Stimulated activated CD8-positive, alpha-beta memory T cell treated with anti-CD3 and anti-CD28 coated beads, Interleukin-15, amount 100 ng/mL, for 4 hours (primary cell): ENCODE measurements at regions not wholly inside any gene's neighbourhood (a gene's known extent, or its start where the extent isn't known, plus 50 kb on each side); places are given as distances from the start of the nearest gene placed in this dataset.

ENCODE experiments used
- DNase-seq, 2 donors: peaks; one replicate each; pipeline ENCODE4 v3.0.0-alpha.2; 2020; ENCODE audit warnings: low read depth in 2 of 2

DNA sequence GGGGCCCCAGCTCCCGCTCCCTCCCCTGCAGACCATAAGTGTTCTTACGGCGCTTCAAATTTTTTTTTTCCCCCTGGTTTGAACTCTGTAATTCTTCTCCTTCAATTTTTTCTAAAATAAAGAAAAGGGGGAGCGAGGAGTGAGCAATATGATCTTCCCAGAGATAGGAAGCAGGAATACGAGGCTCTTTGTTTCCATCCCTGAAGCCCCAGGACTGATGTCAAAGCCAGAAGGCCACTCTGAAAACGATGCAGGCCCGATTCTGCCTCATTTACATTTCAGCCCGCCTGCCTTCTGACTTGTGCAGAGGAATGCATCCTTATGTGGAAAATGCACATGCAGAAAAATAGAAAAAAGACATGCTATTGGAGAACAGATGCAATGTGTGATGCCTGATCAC is 401.5 kb upstream of the MKI67 start:
- no peak for DNase-seq

DNA sequence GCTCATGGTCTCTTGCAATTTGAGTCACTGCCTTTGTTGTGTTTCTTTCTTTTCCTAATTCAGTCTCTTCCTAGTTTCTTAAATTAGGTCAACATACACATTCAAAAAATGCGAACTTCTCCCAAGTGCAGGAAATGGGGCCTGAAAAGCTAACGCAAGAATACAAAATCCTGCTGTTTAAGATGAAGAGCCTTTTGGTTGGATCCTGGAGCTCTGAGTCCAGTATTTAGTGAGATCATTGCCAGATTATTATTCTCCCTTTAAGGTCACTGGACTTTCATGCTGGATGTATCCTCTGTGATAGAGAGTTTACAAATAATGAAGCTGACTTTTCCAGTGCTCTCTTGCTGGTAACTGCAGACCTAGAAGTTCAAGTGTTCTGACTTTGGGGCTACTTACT is 401.9 kb upstream of the MKI67 start:
- DNase-seq: no peak

DNA sequence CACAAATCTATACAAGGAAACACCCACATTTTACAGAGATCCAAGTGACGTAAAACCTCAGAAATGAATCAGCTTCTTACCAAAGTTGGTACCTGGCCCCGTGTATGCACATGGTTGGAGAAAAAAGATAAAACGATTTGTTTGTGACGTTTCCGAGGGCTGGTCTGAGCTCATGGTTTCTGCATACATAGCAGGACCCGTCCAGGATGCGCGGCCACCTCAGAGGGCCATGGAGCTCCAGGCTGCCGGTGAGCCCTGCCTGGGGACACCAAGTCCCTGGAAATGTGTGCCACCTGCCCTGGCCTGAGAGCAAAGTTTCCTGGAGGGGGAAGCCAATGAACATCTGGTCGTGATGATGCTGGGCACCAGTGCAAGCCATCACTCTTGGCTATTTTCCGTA is 402.6 kb upstream of the MKI67 start:
- no peak for DNase-seq

DNA sequence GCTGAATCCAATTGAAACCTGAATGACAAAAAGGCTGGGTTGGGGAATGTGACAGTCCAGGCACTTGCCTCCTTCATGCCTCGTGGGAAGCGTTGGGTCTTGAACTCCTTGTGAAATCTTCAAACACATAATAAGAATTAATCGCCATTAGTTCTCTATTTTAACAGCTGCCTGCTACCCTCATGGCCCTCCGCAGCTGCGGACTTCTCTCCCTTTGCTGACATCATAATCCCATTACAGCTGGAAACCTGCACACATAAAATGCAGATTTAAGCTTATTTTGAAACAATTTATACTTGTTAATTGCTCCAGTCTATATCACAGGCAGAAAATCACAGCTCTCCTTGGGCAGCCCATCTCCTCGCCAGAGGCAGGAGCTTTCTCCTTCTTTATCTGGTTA is 403.0 kb upstream of the MKI67 start:
- no peak for DNase-seq

DNA sequence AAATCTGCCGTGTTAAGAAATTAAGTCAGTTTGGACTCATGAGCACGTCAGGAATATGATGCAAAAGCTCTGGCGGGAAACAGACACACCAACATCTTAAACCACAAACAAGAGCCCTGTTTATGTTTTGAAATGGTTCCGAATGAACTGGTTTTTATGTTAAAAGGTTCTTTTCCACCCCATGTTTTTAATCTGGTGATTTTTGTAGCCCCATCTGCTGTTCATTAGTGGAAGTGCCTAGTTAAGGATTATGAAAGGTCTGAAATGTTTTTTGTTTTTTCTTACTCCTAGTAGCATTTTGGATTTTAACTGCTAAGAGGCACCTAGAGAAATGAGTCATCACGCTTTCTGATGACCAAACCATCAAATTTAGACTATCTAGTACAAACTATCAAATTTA is 404.1 kb upstream of the MKI67 start:
- DNase-seq: no peak

DNA sequence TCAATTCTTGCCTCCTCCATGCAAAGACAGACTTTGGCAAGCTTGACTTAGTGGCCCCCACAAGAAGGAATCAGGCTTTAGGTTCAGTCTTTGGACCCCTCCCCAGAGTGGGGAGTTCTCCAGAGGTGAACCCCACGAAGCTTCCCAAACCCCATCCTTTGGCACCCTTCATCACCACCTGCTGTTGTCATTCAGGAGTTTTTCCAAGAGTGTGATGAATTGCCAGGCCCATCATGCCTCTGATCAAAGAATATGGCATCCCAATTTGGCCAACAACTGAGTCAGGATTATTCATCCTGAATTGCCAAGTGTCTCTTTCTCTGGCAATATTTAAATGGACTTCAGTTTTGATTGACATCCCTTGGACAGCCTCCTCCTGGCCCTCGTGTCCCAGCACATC is 404.7 kb upstream of the MKI67 start:
- DNase-seq: no peak

DNA sequence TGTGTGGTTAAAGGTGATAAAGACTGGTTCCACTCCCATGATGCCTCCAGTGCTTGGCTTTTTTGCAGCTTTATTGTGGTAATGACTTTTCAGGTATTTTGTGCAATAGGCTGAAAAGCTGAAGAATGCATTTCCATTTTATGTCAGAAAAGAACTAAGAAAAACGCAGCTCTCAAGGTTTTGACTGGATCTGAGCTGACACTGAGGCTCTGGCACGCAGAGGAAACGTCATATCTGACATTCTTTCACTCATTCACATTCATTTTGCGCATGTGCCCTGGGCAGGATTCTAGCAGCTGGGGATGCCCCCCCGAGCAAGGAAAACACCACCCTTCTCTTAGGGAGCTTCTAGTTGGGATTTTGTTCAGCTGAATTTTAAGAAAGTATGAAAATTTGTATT is 408.5 kb upstream of the MKI67 start:
- no peak for DNase-seq

DNA sequence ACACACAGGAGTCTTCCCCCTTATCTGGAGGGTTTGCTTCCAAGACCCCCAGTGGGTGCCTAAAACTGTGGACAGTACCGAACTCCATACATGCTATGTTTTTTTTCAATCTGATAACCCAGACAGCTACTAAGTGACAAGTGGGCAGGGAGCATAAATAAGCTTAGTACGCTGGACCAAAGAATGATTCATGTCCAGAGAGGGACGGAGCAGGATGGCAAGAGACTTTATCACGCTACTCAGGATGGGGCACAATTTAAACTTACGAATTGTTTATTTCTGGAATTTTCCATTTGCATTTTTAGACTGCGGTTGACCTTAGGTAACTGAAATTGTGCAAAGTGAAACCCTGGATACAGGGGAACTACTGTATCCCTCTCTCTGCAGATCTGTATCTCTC is 410.0 kb upstream of the MKI67 start:
- DNase-seq: no peak

DNA sequence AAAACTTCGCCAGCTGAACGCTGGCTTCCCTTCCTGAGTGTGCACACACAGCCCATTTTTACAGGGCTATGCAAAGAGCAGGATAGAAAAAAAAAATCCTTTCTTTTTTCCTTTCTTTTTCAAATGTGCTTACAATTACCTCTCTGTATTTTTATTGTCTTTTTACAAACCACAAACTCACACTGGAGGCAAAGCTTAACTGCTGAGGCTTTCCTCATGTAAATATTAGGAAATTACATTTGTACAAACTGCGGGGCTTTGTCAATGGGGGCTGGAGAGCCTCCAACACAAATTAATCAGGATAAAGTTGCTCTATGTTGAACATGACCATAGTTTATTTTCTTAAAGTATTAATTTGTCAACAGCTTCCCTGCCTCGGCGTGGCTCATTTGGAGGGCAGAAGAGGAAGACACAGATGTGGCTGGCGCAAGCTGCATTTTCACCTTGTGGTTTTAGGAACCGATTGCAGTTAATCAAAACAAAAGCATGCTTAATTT is 411.7 kb upstream of the MKI67 start:
- no peak for DNase-seq

DNA sequence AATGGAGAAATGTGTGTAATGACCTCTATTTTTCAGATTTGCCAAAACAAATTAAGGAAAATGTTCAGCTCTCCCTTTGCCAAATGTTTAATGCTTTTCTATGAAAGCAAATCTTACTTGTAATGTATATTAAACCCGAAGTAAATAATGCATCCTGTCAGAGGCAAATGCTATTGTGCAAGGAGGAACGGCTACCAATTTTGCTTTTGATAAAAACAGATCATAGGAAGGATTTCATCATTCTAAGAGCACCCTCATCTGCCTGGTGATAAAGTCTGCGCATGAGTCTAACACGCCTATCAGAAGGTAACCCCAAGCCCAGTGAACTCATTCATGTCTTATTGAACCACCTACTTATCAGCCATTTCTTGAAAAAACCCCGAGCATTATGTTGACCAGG is 412.4 kb upstream of the MKI67 start:
- DNase-seq: no peak

DNA sequence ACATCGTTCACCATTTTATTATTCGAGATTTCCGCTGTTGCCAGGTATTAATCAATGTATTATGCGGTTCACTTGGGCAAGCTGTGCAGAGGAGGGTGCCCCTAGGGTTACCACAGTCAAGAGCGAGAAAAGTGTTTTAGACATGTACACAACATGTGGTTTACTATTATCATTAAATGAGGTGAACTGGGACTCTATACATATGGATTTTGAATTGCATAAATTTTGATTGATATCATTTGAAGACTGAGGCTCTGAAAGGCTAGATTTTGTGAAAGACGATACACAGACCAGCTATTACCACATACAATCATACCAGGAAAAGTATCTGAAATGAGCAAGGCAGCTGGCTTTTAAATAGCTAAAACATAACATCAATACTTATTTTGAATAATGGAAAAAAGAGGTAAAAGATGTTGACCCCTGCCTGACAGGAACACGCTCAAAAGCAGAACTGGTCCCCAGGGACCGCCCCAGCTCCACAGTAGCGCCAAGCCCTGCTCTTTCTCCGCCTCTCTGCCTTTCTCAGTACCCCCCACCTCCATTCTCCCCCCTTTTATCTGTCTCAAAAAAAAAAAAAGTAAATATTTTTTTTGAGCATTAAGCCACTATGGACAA is 413.4 kb upstream of the MKI67 start:
- no peak for DNase-seq

DNA sequence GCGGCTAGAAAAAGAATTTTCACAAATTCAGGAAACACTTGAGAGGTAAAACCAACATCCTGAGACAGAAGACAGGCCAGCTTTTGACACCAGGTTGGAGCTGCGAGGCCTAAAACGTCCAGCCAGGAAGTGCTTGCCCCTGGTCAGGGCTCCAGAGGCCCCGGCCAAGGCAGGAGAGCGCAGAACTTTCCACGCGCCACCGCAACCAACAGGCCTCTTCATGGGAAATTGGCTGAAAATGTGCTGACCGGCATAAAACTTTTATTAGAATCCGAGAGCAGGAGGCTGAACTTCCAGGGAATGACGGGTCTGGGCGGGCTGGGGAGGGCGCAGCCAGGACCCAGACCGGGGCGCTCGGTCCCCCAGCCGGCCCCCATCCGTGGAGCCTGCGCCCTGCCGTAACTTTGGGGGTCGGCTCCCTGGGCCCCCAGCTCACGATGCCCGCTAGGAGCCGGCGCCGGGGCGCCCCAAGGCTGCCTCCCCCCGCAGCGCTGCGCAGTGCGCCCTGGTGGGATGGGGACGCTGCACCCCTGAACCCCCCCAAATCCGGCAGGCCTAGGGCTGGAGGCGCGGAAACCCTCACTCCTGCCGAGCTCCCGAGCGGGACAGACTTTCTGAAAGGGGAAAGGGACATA is 414.0 kb upstream of the MKI67 start:
- DNase-seq: no peak

DNA sequence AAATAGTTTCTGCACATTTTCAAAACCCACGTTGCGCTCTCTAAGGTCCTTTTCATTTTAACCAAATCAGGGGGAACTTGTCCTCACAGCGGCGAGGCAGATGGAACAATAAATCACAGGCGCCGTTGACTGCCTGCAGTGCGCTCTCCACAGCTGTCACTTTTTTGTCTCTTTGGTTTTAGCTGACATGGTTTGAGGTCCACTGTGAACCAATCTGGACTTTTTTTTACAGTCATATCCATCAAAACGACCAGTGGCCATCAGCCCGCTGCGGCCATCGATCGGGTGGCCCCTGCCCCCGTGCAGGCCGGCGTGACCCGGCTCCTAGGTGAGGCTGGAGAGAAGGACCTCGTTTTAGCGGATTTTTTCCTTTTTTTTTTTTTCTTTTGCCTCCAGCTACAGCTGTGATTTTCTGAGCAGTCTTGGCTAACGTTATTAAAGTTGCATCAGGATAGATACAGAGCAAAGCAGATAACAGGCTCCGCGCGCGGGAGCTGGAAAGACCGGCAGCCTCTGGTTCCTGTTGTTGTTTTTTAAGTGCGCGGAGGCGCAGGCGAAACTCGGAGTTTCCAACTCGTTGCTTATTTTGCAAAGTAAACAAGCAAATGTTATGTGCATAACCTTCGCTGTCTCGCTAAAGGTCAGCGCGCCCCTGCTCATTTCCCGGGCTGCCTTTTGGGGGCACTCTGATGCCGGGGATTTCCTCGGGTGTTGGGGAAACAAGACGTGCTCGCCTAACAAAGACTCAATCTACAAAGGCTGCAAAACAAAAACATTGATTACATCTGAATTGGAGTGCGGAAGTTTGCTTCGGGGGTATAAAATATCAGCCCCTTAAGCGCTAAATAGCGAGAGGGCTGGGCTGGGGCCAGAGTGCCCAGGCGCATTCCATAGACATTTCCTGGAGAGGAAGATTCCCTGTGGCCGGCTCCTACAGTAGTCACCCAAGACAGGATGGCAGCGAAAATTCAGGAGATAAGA is 414.8 kb upstream of the MKI67 start:
- no peak for DNase-seq

DNA sequence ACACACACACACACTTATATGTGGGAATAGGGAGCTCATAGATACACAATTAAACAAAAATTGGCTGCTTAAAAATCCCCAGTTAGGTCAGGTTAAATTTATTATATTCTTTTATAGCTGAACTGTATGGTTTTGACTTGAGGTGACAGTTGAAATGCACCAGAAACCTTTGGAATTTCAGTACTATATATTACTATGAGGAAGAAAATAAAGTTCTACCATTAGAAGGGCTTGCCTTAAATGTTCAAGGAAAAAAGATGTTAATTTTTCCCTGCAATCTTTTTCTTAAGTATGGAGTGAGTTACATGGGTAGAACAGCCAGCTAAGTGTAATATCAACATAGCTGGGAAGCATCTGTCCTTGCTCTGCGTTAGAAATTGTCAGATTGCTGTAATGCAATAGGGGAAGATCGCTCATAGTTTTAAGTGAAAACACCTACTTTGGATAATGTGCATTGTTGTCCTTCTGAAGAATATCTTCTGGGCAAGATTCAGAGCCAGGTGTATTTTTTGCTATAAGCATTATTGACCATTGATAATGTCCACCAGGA is 415.8 kb upstream of the MKI67 start:
- DNase-seq: no peak

DNA sequence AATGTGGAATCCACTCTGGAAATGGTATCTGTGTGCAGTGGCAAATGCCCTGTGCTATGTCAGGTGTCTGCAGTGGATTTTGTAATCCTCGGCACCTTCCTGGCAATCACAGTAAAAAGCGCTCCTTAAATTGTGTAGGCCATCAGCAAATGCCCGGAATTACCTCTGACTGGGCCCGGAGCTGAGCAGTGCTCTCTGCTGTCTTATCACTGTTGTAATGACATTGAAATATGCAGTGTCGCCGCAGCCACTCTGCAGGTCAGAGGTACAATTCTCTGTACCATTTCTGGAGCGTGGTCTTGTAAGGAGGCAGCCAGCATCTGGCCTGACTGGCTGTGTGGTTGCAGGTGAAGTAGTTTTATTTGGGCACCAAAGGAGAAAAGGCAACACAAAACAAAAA is 416.4 kb upstream of the MKI67 start:
- no peak for DNase-seq

DNA sequence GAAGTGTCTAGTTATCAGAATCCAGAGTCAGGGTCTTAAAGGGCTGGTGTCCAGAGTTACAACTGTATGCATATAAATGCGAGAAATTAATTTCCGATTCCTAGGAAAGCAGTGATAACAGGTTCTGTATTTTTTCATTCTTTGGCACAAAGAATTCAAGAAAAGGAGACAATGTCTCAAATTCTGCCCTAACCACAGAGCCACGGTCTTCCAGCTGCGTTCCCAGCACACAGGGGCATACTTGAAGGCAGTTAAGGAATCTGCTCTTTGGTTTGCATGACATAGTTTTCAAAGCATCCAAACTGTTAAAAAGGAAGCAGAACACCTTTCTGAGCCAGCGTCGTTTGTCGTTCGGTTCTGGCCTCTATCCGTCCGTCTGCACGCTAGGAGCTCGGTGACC is 416.9 kb upstream of the MKI67 start:
- DNase-seq: no peak

DNA sequence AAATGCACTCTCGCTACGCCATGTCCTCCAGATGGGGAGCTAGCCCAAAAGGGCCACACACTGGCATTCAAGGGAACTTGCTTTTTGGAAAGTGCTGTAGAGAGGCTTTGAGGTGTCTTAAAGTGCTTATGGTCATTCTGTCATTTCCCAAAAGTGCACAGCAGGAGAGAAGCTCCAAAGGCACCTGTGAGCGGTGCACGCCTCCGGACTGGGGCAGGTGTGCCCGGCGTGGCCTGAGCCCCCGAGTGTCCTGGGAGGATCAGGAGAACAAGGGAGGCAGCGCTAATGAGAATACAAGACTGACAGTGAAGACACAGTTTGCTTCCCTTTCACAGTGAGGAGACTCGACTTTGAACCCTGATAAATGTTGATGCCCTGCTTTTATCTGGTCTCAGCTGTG is 419.0 kb upstream of the MKI67 start:
- no peak for DNase-seq

DNA sequence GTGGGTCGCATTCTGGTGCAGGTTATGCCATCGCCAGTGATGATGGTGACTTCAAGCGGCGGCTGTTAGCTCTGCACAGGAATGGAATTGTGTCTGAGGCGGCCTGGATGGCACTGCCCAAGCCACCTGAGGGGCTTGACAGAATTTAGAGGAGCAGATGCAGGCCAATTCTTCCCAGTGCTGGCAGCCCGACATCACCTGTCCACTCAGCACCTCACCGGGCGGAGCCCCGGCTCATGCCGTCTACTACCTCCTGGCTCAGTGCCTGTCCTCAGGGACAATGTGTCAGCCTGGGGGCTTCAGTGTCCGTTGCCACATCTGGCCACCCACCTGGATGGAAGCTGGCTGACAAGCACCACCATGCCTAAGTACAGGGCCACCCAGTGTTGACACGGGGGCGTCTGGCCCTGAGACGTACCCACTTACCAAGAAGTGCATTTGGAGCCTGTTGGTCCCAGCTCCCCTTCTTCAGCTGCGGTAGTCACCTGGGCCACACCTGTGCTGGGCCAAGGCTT is 420.5 kb upstream of the MKI67 start:
- DNase-seq: no peak

DNA sequence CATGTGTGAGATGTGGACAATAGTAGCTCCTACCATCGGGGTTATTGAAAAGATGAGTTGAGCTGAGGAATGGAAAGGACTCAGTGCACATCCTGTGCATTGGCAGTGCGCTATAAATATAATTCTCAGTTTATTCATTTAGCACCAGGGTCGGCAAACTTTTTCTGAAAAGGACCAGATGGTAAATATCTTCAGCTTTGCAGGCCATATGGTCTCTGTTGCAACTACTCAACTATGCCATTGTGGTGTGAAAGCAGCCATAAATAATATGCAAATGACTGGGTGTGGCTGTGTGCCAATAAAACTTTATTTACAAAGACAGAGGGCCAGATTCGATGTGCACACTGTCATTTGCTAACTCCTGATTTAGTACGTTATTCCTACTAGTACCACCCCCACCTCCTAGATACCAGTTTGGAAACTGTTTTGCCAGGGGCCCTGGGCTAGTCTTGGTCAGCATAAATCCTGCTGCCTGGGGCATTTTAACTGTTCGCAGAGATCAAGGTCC is 422.9 kb upstream of the MKI67 start:
- DNase-seq: no peak

DNA sequence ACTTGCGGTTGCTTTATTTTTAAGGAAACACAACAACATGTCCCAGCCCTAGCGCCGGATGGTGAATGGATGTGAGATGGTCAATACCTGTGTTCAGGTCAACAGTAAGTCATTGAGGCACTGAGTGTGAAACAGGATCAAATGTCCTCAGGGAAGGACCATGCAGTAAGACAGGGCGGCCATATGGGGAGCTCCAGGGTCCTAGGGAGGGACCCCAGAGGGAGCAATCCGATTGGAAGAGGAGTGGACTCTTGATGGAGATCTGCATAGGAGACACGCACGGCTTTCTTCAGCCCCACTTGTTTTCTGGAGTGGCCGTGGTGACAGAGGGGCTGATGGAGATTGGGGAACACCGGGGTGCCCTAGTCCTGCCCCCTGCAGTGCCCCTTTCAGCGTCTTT is 423.8 kb upstream of the MKI67 start:
- DNase-seq: no peak

DNA sequence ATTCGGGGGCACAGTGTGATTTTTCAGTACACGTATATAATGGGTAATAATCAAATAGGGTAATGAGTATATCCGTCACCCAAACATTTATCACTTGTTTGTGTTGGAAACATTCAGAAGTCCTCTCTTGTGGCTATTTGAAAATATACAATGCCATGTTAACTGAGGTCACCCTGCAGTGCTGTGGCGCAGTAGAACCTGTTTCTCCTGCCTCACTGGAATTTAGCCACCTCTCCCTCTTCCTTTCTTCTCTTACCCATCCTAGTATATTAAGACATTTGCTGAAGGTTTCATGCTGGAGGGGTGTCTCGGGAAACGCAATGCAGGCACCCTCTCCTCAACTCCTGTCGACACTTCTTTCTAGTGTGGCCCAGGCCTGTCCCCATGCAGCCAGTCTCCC is 425.3 kb upstream of the MKI67 start:
- no peak for DNase-seq

DNA sequence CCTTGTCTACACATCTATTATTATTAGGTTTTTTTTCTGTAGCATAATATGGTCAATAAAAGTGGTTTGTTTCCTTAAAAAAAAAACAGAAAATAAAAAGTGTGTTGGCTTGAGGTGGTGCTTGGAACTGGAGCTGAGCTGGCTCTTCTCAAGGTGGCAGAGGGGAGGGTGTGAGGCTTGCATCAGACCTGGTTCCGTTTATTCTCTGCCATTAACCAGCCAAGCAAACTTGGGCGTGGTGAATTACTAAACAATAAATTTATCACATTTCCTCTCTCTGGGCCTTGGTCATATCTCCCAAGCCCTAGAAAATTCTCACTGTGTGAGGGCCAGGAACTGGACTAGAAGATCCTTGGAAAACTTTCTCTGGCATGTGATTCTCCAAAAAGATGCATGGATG is 427.5 kb upstream of the MKI67 start:
- no peak for DNase-seq
